Astrocyte (in vitro differentiated cells and primary cell): ENCODE measurements at regions not wholly inside any gene's neighbourhood (a gene's known extent, or its start where the extent isn't known, plus 50 kb on each side); places are given as distances from the start of the nearest gene placed in this dataset.

Experiments
- DNase-seq: peaks from one replicate; pipeline ENCODE4 v3.0.0-alpha.2; 2010; ENCODE audit warnings: low read depth
- FAIRE-seq: peaks from 2 replicates; lab custom pipeline; 2011; peaks lifted over from hg19 to GRCh38; lab: Jason Lieb, UNC
- H2AFZ ChIP-seq: 2 replicates; pipeline ENCODE4 v1.6.0; 2012; ENCODE audit warnings: low read depth, low read length, inconsistent platforms
- H3K27ac ChIP-seq: 2 replicates; pipeline ENCODE4 v1.5.1; 2011; ENCODE audit warnings: low read depth, low read length, inconsistent platforms
- H3K27me3 ChIP-seq: 2 replicates; pipeline ENCODE4 v1.6.0; 2011; ENCODE audit warnings: low read length, inconsistent platforms; ENCODE audit not compliant: insufficient read depth
- H3K36me3 ChIP-seq: 2 replicates; pipeline ENCODE4 v1.5.1; 2011; ENCODE audit warnings: low read length, inconsistent platforms; ENCODE audit not compliant: insufficient read depth
- H3K4me1 ChIP-seq: 2 replicates; pipeline ENCODE4 v1.5.1; 2011; ENCODE audit warnings: low read length, inconsistent platforms; ENCODE audit not compliant: insufficient read depth
- H3K4me2 ChIP-seq: 2 replicates; pipeline ENCODE4 v1.6.0; 2012; ENCODE audit warnings: low read length, inconsistent platforms
- H3K4me3 ChIP-seq: 2 replicates; pipeline ENCODE4 v1.5.1; 2011; ENCODE audit warnings: low read depth, mild to moderate bottlenecking, low read length, inconsistent platforms; ENCODE audit not compliant: insufficient read depth
- H3K79me2 ChIP-seq: 2 replicates; pipeline ENCODE4 v1.6.0; 2012; ENCODE audit warnings: mild to moderate bottlenecking, low read length, inconsistent platforms; ENCODE audit not compliant: insufficient read depth
- H3K9ac ChIP-seq: 2 replicates; pipeline ENCODE4 v1.6.0; 2012; ENCODE audit warnings: mild to moderate bottlenecking, low read length, inconsistent platforms
- H3K9me3 ChIP-seq: 2 replicates; pipeline ENCODE4 v1.5.1; 2012; ENCODE audit warnings: low read depth, mild to moderate bottlenecking, low read length, inconsistent platforms; ENCODE audit not compliant: insufficient read depth
- H4K20me1 ChIP-seq: 2 replicates; pipeline ENCODE4 v1.6.0; 2012; ENCODE audit warnings: low read length, inconsistent platforms; ENCODE audit not compliant: insufficient read depth
- H3K27ac Mint-ChIP-seq: one replicate; pipeline ENCODE4 v1.8.0; 2021; ENCODE audit warnings: mild to moderate bottlenecking, mixed read lengths; ENCODE audit not compliant: unreplicated experiment
- H3K27me3 Mint-ChIP-seq: one replicate; pipeline ENCODE4 v1.8.0; 2021; ENCODE audit warnings: low read depth, mixed read lengths; ENCODE audit not compliant: unreplicated experiment
- H3K36me3 Mint-ChIP-seq: one replicate; pipeline ENCODE4 v1.8.0; 2021; ENCODE audit warnings: low read depth, mixed read lengths; ENCODE audit not compliant: unreplicated experiment
- H3K4me1 Mint-ChIP-seq: one replicate; pipeline ENCODE4 v1.8.0; 2021; ENCODE audit warnings: low read depth, mixed read lengths; ENCODE audit not compliant: unreplicated experiment
- H3K4me3 Mint-ChIP-seq: one replicate; pipeline ENCODE4 v1.8.0; 2021; ENCODE audit warnings: mild to moderate bottlenecking, moderate library complexity, mixed read lengths; ENCODE audit not compliant: unreplicated experiment
- H3K9me3 Mint-ChIP-seq: one replicate; pipeline ENCODE4 v1.8.0; 2021; ENCODE audit warnings: mild to moderate bottlenecking, mixed read lengths; ENCODE audit not compliant: unreplicated experiment
- EZH2 ChIP-seq: IDR thresholded peaks from 2 replicates; pipeline ENCODE4 v1.6.1; 2012; ENCODE audit warnings: mild to moderate bottlenecking, low read length, inconsistent platforms; ENCODE audit not compliant: insufficient read depth
- TF ChIP-seq, protein P1 (sequence below): IDR thresholded peaks from 2 replicates; pipeline ENCODE4 v1.5.1; 2011; ENCODE audit warnings: low read depth, mild to moderate bottlenecking, inconsistent platforms, low read length, moderate library complexity; ENCODE audit not compliant: insufficient read depth

DNA sequence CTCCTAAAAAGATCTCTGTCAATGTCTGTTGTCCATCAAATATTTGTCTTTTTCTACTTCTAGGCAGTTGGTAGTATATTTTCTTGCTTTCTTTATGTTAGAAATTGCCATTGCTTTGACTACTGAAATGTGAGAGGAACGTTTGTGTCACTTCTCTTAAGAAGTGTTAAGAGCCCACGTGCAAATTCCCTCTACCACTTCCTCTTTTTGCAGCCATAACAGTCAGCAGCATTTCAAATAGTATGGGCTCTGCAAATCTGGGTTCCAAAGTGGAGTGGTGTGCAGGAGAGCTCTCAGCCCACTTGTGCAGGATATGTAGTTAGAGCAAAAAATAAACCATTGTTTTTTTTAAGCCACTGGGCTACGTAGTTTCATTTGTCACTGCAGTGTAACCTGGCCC, 314.0 kb downstream of the MEIS1 start:
- DNase-seq: no peak
- no peak overlapping the region for H3K4me3 Mint-ChIP-seq
- no peaks in the 10 kb centered on the region for H3K36me3 Mint-ChIP-seq
- no peaks in the 10 kb centered on the region for H3K4me1 Mint-ChIP-seq
- no peaks in the 10 kb centered on the region for H3K27me3 ChIP-seq
- H3K27ac ChIP-seq: no peak overlapping the region
- no peak overlapping the region for H3K4me3 ChIP-seq
- TF ChIP-seq, protein P1, sequence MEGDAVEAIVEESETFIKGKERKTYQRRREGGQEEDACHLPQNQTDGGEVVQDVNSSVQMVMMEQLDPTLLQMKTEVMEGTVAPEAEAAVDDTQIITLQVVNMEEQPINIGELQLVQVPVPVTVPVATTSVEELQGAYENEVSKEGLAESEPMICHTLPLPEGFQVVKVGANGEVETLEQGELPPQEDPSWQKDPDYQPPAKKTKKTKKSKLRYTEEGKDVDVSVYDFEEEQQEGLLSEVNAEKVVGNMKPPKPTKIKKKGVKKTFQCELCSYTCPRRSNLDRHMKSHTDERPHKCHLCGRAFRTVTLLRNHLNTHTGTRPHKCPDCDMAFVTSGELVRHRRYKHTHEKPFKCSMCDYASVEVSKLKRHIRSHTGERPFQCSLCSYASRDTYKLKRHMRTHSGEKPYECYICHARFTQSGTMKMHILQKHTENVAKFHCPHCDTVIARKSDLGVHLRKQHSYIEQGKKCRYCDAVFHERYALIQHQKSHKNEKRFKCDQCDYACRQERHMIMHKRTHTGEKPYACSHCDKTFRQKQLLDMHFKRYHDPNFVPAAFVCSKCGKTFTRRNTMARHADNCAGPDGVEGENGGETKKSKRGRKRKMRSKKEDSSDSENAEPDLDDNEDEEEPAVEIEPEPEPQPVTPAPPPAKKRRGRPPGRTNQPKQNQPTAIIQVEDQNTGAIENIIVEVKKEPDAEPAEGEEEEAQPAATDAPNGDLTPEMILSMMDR: no peak
- TF ChIP-seq EZH2: no peak
- no peaks in the 10 kb centered on the region for H3K27me3 Mint-ChIP-seq
- H3K9me3 ChIP-seq: no peaks in the 10 kb centered on the region
- H4K20me1 ChIP-seq: no peaks in the 10 kb centered on the region
- no peak overlapping the region for H3K9ac ChIP-seq
- no peaks in the 10 kb centered on the region for H3K79me2 ChIP-seq
- H3K4me1 ChIP-seq: no peaks in the 10 kb centered on the region
- H3K9me3 Mint-ChIP-seq: peaks cover 3% of the 10 kb centered on the region
- H3K36me3 ChIP-seq: no peaks in the 10 kb centered on the region
- no peak overlapping the region for H3K4me2 ChIP-seq
- FAIRE-seq: no peak
- no peak overlapping the region for H3K27ac Mint-ChIP-seq
- H2AFZ ChIP-seq: no peak overlapping the region

DNA sequence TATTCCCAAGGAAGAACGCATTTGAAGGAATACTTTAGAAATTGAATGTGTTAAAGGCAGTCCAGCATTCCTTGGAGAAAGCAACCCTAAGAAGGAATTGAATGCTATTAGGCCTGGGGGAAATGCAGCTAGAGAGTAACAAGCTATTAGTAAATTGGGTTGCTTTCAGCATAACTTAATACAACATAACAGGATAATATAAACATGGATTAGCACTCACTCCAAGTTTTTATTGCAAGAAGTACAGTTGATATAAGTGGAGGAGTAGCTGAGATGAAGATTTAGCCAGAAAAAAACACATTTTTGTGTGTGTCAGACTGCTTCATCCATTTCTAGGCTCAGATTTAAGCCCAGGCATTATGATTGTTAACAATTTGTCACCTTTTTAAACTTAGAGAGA, 314.6 kb downstream of the MEIS1 start:
- Mint-ChIP-seq H3K9me3 (peaks cover 3% of the 10 kb centered on the region), H3K27me3 (no peaks in the 10 kb centered on the region), H3K4me1 (no peaks in the 10 kb centered on the region), H3K4me3 (no peak overlapping the region), H3K36me3 (no peaks in the 10 kb centered on the region), H3K27ac (no peak overlapping the region)
- no peak overlapping the region for H3K4me2 ChIP-seq
- TF ChIP-seq, protein P1: no peak
- no peak for TF ChIP-seq EZH2
- no peak overlapping the region for H2AFZ ChIP-seq
- DNase-seq (no peak), FAIRE-seq (no peak)
- no peaks in the 10 kb centered on the region for H3K9me3 ChIP-seq
- no peaks in the 10 kb centered on the region for H3K4me1 ChIP-seq
- no peaks in the 10 kb centered on the region for H4K20me1 ChIP-seq
- H3K36me3 ChIP-seq: no peaks in the 10 kb centered on the region
- H3K4me3 ChIP-seq: no peak overlapping the region
- H3K9ac ChIP-seq: no peak overlapping the region
- H3K27ac ChIP-seq: no peak overlapping the region
- no peaks in the 10 kb centered on the region for H3K79me2 ChIP-seq
- H3K27me3 ChIP-seq: no peaks in the 10 kb centered on the region

DNA sequence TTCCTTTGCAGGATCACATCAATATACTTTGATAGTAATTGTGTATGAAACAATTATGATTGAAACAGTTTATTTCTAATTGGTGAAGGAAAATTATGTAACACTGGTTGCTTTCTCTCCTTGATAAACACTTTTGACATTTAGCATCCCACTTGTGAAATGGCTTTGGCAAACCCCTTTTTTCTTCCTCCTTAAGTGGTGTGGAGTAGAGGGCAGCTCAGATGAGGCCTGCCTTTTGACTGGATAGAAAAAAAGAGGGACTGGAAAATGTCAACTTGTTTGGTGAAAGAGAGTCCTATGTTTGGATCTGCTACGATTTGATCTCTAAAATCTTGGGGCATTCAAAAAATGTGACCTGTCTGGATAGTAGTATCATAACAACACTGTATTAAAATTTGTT, 318.3 kb downstream of the MEIS1 start:
- Mint-ChIP-seq H3K4me3 (no peak overlapping the region), H3K27ac (no peak overlapping the region), H3K4me1 (no peaks in the 10 kb centered on the region), H3K27me3 (no peaks in the 10 kb centered on the region), H3K9me3 (peaks cover 3% of the 10 kb centered on the region), H3K36me3 (no peaks in the 10 kb centered on the region)
- TF ChIP-seq EZH2: no peak
- TF ChIP-seq, protein P1: no peak
- H3K36me3 ChIP-seq: no peaks in the 10 kb centered on the region
- H3K27ac ChIP-seq: no peak overlapping the region
- FAIRE-seq: no peak
- H3K9ac ChIP-seq: no peak overlapping the region
- H3K9me3 ChIP-seq: no peaks in the 10 kb centered on the region
- H3K4me3 ChIP-seq: no peak overlapping the region
- no peak for DNase-seq
- H4K20me1 ChIP-seq: no peaks in the 10 kb centered on the region
- H2AFZ ChIP-seq: no peak overlapping the region
- no peaks in the 10 kb centered on the region for H3K27me3 ChIP-seq
- H3K79me2 ChIP-seq: no peaks in the 10 kb centered on the region
- no peak overlapping the region for H3K4me2 ChIP-seq
- H3K4me1 ChIP-seq: no peaks in the 10 kb centered on the region
